HEK293 (cell line): ENCODE measurements at regions not wholly inside any gene's neighbourhood (a gene's known extent, or its start where the extent isn't known, plus 50 kb on each side); places are given as distances from the start of the nearest gene placed in this dataset.

Experiments used
- CTCF ChIA-PET: fragments of 350-600 bp; formaldehyde crosslinking; extraction: SDS; loops from one replicate; lab custom pipeline; 2021; ENCODE audit warnings: antibody characterized with exemption; lab: Yijun Ruan, JAX
- POLR2A ChIA-PET: fragments of 300-600 bp; formaldehyde crosslinking; extraction: SDS; loops from one replicate; lab custom pipeline; 2020; ENCODE audit warnings: antibody characterized with exemption, inconsistent platforms; lab: Yijun Ruan, JAX
- H3K27ac ChIP-seq: fragments of 200-500 bp; sonication (Bioruptor generic); 2 replicates; pipeline ENCODE4 v1.5.1; 2014; ENCODE audit warnings: low read depth, low read length, control low read depth, inconsistent platforms; ENCODE audit errors: extremely low read depth
- H3K36me3 ChIP-seq, 2 experiments: fragments of 200-500 bp in 1 of 2; sonication (Bioruptor generic) in 1 of 2; 1 replicate in 1 of 2; 2 replicates in 1 of 2; pipeline ENCODE4 v1.5.1; 2014 to 2017; ENCODE audit warnings: inconsistent platforms in 2 of 2, low read length in 2 of 2; ENCODE audit not compliant: control insufficient read depth in 2 of 2, insufficient read depth in 1 of 2
- H3K4me1 ChIP-seq: fragments of 200-500 bp; sonication (Bioruptor generic); 2 replicates; pipeline ENCODE4 v1.5.1; 2014; ENCODE audit warnings: mild to moderate bottlenecking, low read length, inconsistent platforms; ENCODE audit not compliant: control insufficient read depth, insufficient read depth
- H3K4me3 ChIP-seq: 2 replicates; pipeline ENCODE4 v1.5.1; 2011; ENCODE audit warnings: low read depth, mild to moderate bottlenecking, control low read depth, low read length, moderate library complexity
- H3K9me3 ChIP-seq: fragments of 200-500 bp; sonication (Bioruptor generic); 2 replicates; pipeline ENCODE4 v1.5.1; 2014; ENCODE audit warnings: low read depth, low read length, inconsistent platforms; ENCODE audit not compliant: control insufficient read depth, insufficient read depth
- GLI2 ChIP-seq: fragments of 450-650 bp; formaldehyde crosslinking; IDR thresholded peaks from 2 replicates; pipeline ENCODE4; 2017; ENCODE audit warnings: missing biosample characterization, missing genetic modification characterization, low read depth, borderline replicate concordance
- KLF7 ChIP-seq: fragments of 450-650 bp; formaldehyde crosslinking; IDR thresholded peaks from 2 replicates; pipeline ENCODE4 v1.5.1; 2016; ENCODE audit warnings: missing biosample characterization, missing genetic modification characterization, borderline replicate concordance
- MZF1 ChIP-seq: fragments of 450-650 bp; formaldehyde crosslinking; IDR thresholded peaks from 2 replicates; pipeline ENCODE4 v1.5.1; 2017; ENCODE audit warnings: missing biosample characterization, missing genetic modification characterization, borderline replicate concordance
- YY2 ChIP-seq: fragments of 450-650 bp; formaldehyde crosslinking; IDR thresholded peaks from 2 replicates; pipeline ENCODE4 v1.5.1; 2016; ENCODE audit warnings: missing biosample characterization, missing genetic modification characterization
- ZFP37 ChIP-seq: fragments of 450-650 bp; formaldehyde crosslinking; IDR thresholded peaks from 2 replicates; pipeline ENCODE4 v1.5.1; 2016; ENCODE audit warnings: missing biosample characterization, missing genetic modification characterization
- ZNF138 ChIP-seq: fragments of 450-650 bp; formaldehyde crosslinking; IDR thresholded peaks from 2 replicates; pipeline ENCODE4 v1.5.1; 2016; ENCODE audit warnings: missing biosample characterization, missing genetic modification characterization, borderline replicate concordance
- ZNF140 ChIP-seq: fragments of 450-650 bp; formaldehyde crosslinking; IDR thresholded peaks from 2 replicates; pipeline ENCODE4 v1.5.1; 2016; ENCODE audit warnings: missing biosample characterization, missing genetic modification characterization
- ZNF157 ChIP-seq: fragments of 450-650 bp; formaldehyde crosslinking; IDR thresholded peaks from 2 replicates; pipeline ENCODE4 v1.5.1; 2016; ENCODE audit warnings: missing biosample characterization, missing genetic modification characterization
- ZNF202 ChIP-seq: fragments of 450-650 bp; formaldehyde crosslinking; IDR thresholded peaks from 2 replicates; pipeline ENCODE4 v1.5.1; 2016; ENCODE audit warnings: missing biosample characterization, missing genetic modification characterization, borderline replicate concordance
- ZNF280C ChIP-seq: fragments of 450-650 bp; formaldehyde crosslinking; IDR thresholded peaks from 2 replicates; pipeline ENCODE4 v1.5.1; 2016; ENCODE audit warnings: missing biosample characterization, missing genetic modification characterization
- ZNF350 ChIP-seq: fragments of 450-650 bp; formaldehyde crosslinking; IDR thresholded peaks from 2 replicates; pipeline ENCODE4 v1.5.0; 2017; ENCODE audit warnings: missing biosample characterization, mild to moderate bottlenecking, missing genetic modification characterization
- ZNF354C ChIP-seq: fragments of 450-650 bp; formaldehyde crosslinking; IDR thresholded peaks from 2 replicates; pipeline ENCODE4 v1.5.1; 2016; ENCODE audit warnings: missing biosample characterization, missing genetic modification characterization, low read depth, borderline replicate concordance
- ZNF404 ChIP-seq: fragments of 450-650 bp; formaldehyde crosslinking; IDR thresholded peaks from 2 replicates; pipeline ENCODE4 v1.5.1; 2017; ENCODE audit warnings: missing biosample characterization, missing genetic modification characterization
- ZNF416 ChIP-seq: fragments of 450-650 bp; formaldehyde crosslinking; IDR thresholded peaks from 2 replicates; pipeline ENCODE4 v1.5.1; 2016; ENCODE audit warnings: missing biosample characterization, missing genetic modification characterization
- ZNF473 ChIP-seq: fragments of 450-650 bp; formaldehyde crosslinking; IDR thresholded peaks from 2 replicates; pipeline ENCODE4 v1.5.1; 2017; ENCODE audit warnings: missing biosample characterization, missing genetic modification characterization
- ZNF510 ChIP-seq: fragments of 450-650 bp; formaldehyde crosslinking; IDR thresholded peaks from 2 replicates; pipeline ENCODE4 v1.5.1; 2018; ENCODE audit warnings: mild to moderate bottlenecking, missing genetic modification characterization, missing biosample characterization; ENCODE audit not compliant: insufficient replicate concordance
- ZNF518A ChIP-seq: fragments of 450-650 bp; formaldehyde crosslinking; conservative IDR thresholded peaks from 2 replicates; pipeline ENCODE4 v1.5.1; 2016; ENCODE audit warnings: low read depth, missing biosample characterization, missing genetic modification characterization
- ZNF529 ChIP-seq: fragments of 450-650 bp; formaldehyde crosslinking; IDR thresholded peaks from 2 replicates; pipeline ENCODE4 v1.5.1; 2017; ENCODE audit warnings: missing genetic modification characterization, missing biosample characterization; ENCODE audit not compliant: insufficient replicate concordance
- ZNF585B ChIP-seq: fragments of 450-650 bp; formaldehyde crosslinking; IDR thresholded peaks from 2 replicates; pipeline ENCODE4 v1.5.1; 2016; ENCODE audit warnings: missing biosample characterization, missing genetic modification characterization
- ZNF623 ChIP-seq: fragments of 450-650 bp; formaldehyde crosslinking; IDR thresholded peaks from 2 replicates; pipeline ENCODE4 v1.5.1; 2016; ENCODE audit warnings: missing biosample characterization, missing genetic modification characterization
- ZNF791 ChIP-seq: fragments of 450-650 bp; formaldehyde crosslinking; IDR thresholded peaks from 2 replicates; pipeline ENCODE4 v1.5.1; 2016; ENCODE audit warnings: missing biosample characterization, missing genetic modification characterization
- ZNF843 ChIP-seq: fragments of 450-650 bp; formaldehyde crosslinking; IDR thresholded peaks from 2 replicates; pipeline ENCODE4 v1.5.1; 2016; ENCODE audit warnings: missing biosample characterization, missing genetic modification characterization

- TF ChIP-seq ZNF518A (tag by site-specific recombination) (no peak), ZNF585B (tag by site-specific recombination) (no peak)
- TF ChIP-seq, all 188 proteins: peak for 0
Measured at GRCh38 chr17:79452706-79453105, 158.1 kb downstream of the RBFOX3 start (continued).

- H3K27ac ChIP-seq: no peak overlapping the region
- TF ChIP-seq ZNF140 (tag by site-specific recombination) (no peak), ZNF350 (tag by site-specific recombination) (no peak), KLF7 (tag by site-specific recombination) (no peak), ZNF280C (no peak), ZNF529 (tag by site-specific recombination) (no peak), ZNF623 (tag by site-specific recombination) (no peak), ZNF843 (tag by site-specific recombination) (no peak), ZNF202 (no peak), ZNF791 (tag by site-specific recombination) (no peak), GLI2 (no peak), ZNF510 (no peak)
- H3K9me3 ChIP-seq: no peaks in the 10 kb centered on the region
- no peaks in the 10 kb centered on the region for H3K36me3 ChIP-seq
- H3K4me3 ChIP-seq: no peak overlapping the region
- ChIA-PET POLR2A (no interaction called here), CTCF (interaction anchor here (1.1 kb wide), 1 partner anchor 59 kb away, joined by 3 read pairs; no protein-coding TSS in a partner anchor)
- no peaks in the 10 kb centered on the region for H3K4me1 ChIP-seq
Measured at GRCh38 chr17:79451167-79451566, 159.7 kb downstream of the RBFOX3 start.

GRCh38 chr17:79446399-79447009 lies 164.3 kb downstream of the RBFOX3 start:
- ChIA-PET POLR2A (interaction anchor here (0.6 kb wide), 1 partner anchor 353 kb away, joined by 6 read pairs; no protein-coding TSS in a partner anchor), CTCF (interaction anchor here (0.5 to 0.9 kb wide), 2 partner anchors 18 to 265 kb away, joined by 4 read pairs; no protein-coding TSS in a partner anchor)
- H3K4me3 ChIP-seq: no peak overlapping the region
- no peaks in the 10 kb centered on the region for H3K4me1 ChIP-seq
- no peak overlapping the region for H3K27ac ChIP-seq
- no peaks in the 10 kb centered on the region for H3K36me3 ChIP-seq
- no peaks in the 10 kb centered on the region for H3K9me3 ChIP-seq
- TF ChIP-seq ZNF354C (tag by site-specific recombination) (no peak), ZNF473 (tag by site-specific recombination) (no peak), ZNF416 (no peak), MZF1 (tag by site-specific recombination) (no peak), ZFP37 (tag by site-specific recombination) (no peak), ZNF138 (tag by site-specific recombination) (no peak), ZNF404 (tag by site-specific recombination) (no peak), YY2 (no peak), ZNF157 (tag by site-specific recombination) (no peak), ZNF843 (tag by site-specific recombination) (no peak)
- TF ChIP-seq, all 188 proteins: peak for 0
